Endothelial cell of umbilical vein (primary cell): ENCODE measurements at regions not wholly inside any gene's neighbourhood (a gene's known extent, or its start where the extent isn't known, plus 50 kb on each side); places are given as distances from the start of the nearest gene placed in this dataset.

Experiments used
- BruUV-seq: library from RNA; stranded (reverse); fragments of 400-500 nt; replicated peaks from 2 replicates; lab custom pipeline; 2021; lab: Mats Ljungman, UMichigan
- CTCF ChIA-PET: fragments of 300-600, 350-600 bp; sonication (Branson Sonifier 250); formaldehyde crosslinking; loops from one replicate; lab custom pipeline; 2021; ENCODE audit warnings: antibody characterized with exemption, inconsistent platforms; lab: Charles Lee
- POLR2A ChIA-PET: fragments of 300-600, 350-600 bp; sonication (Branson Sonifier 250); formaldehyde crosslinking; loops from one replicate; lab custom pipeline; 2021; ENCODE audit warnings: antibody characterized with exemption, inconsistent platforms; lab: Charles Lee
- DNase-seq: peaks from one replicate; pipeline ENCODE4 v3.0.0-alpha.2; 2011; ENCODE audit warnings: low read depth, low spot score
- FAIRE-seq: peaks from 2 replicates; lab custom pipeline; 2011; peaks lifted over from hg19 to GRCh38; lab: Jason Lieb, UNC
- H2AFZ ChIP-seq: 2 replicates; pipeline ENCODE4 v1.6.0; 2012; ENCODE audit warnings: low read depth, low read length, control low read depth, inconsistent platforms
- H3K27ac ChIP-seq: 2 replicates; pipeline ENCODE4 v1.5.1; 2011; ENCODE audit warnings: low read depth, mild to moderate bottlenecking, control low read depth, low read length, moderate library complexity; ENCODE audit not compliant: insufficient read depth
- H3K27me3 ChIP-seq, 2 experiments: 2 replicates each; pipeline versions ENCODE4 v1.6.0 to v1.6.1; 2011; ENCODE audit warnings: low read length in 2 of 2, mixed read lengths in 1 of 2; ENCODE audit not compliant: control insufficient read depth in 2 of 2, insufficient read depth in 2 of 2
- H3K36me3 ChIP-seq, 2 experiments: 2 replicates in 1 of 2; 3 replicates in 1 of 2; pipeline ENCODE4 v1.5.1; 2011; ENCODE audit warnings: low read length in 2 of 2, mild to moderate bottlenecking in 1 of 2, moderate library complexity in 1 of 2; ENCODE audit not compliant: control insufficient read depth in 2 of 2, insufficient read depth in 2 of 2; ENCODE audit errors: extremely low read depth in 1 of 2
- H3K4me1 ChIP-seq: 3 replicates; pipeline ENCODE4 v1.5.1; 2011; ENCODE audit warnings: mild to moderate bottlenecking, low read length; ENCODE audit not compliant: control insufficient read depth, insufficient read depth; ENCODE audit errors: extremely low read depth
- H3K4me2 ChIP-seq: 2 replicates; pipeline ENCODE4 v1.6.1; 2011; ENCODE audit warnings: low read length, control low read depth, mixed read lengths; ENCODE audit not compliant: insufficient read depth
- H3K4me3 ChIP-seq, 3 experiments: fragments of 200-600 bp in 1 of 3; sonication (generic), shearing (Covaris generic) in 1 of 3; replicated peaks in 1 of 3; 2 replicates each; pipeline ENCODE4 v1.5.1; 2011 to 2016; ENCODE audit warnings: control low read depth in 3 of 3, low read length in 3 of 3, mild to moderate bottlenecking in 2 of 3, inconsistent platforms in 1 of 3, low read depth in 1 of 3, moderate library complexity in 1 of 3; ENCODE audit not compliant: insufficient read depth in 1 of 3
- H3K79me2 ChIP-seq: 2 replicates; pipeline ENCODE4 v1.6.0; 2012; ENCODE audit warnings: low read length, inconsistent platforms; ENCODE audit not compliant: control insufficient read depth, insufficient read depth
- H3K9ac ChIP-seq: replicated peaks from 2 replicates; pipeline ENCODE3; 2011; ENCODE audit warnings: low read length, control low read depth; ENCODE audit not compliant: insufficient read depth; ENCODE audit errors: extremely low read depth
- H3K9me1 ChIP-seq: replicated peaks from 3 replicates; pipeline ENCODE4 v1.6.0; 2011; ENCODE audit warnings: mild to moderate bottlenecking, low read length; ENCODE audit not compliant: control insufficient read depth, insufficient read depth; ENCODE audit errors: extremely low read depth
- H3K9me3 ChIP-seq: replicated peaks from 2 replicates; pipeline ENCODE4 v1.5.1; 2012; ENCODE audit warnings: low read length, inconsistent platforms; ENCODE audit not compliant: control insufficient read depth, insufficient read depth
- H4K20me1 ChIP-seq: replicated peaks from 2 replicates; pipeline ENCODE3; 2011; ENCODE audit warnings: mild to moderate bottlenecking, low read length; ENCODE audit not compliant: control insufficient read depth, insufficient read depth; ENCODE audit errors: extremely low read depth
- EZH2 ChIP-seq: IDR thresholded peaks from 2 replicates; pipeline ENCODE4 v1.6.1; 2012; ENCODE audit warnings: borderline replicate concordance, low read depth, mild to moderate bottlenecking, moderate library complexity, low read length, inconsistent platforms; ENCODE audit not compliant: severe bottlenecking
- FOS ChIP-seq: IDR thresholded peaks from 2 replicates; pipeline ENCODE4 v1.6.1; 2011; ENCODE audit warnings: mild to moderate bottlenecking, low read length, moderate library complexity, borderline replicate concordance; ENCODE audit not compliant: insufficient read depth
- GATA2 ChIP-seq: IDR thresholded peaks from 2 replicates; pipeline ENCODE4 v1.7.0; 2011; ENCODE audit warnings: low read depth, mild to moderate bottlenecking, moderate library complexity, mixed read lengths, low read length; ENCODE audit not compliant: insufficient read length, insufficient read depth
- JUN ChIP-seq: IDR thresholded peaks from 2 replicates; pipeline ENCODE4 v1.6.1; 2011; ENCODE audit warnings: borderline replicate concordance, low read depth; ENCODE audit not compliant: insufficient read length, insufficient read depth
- MAX ChIP-seq: IDR thresholded peaks from 2 replicates; pipeline ENCODE4 v1.6.1; 2011; ENCODE audit not compliant: insufficient read depth, insufficient read length
- MYC ChIP-seq: IDR thresholded peaks from one replicate; pipeline ENCODE4 v1.6.1; 2011; ENCODE audit warnings: mild to moderate bottlenecking, low read depth, low read length
- POLR2A ChIP-seq: IDR thresholded peaks from 2 replicates; pipeline ENCODE4 v1.6.1; 2012; ENCODE audit warnings: low read depth, mild to moderate bottlenecking, control low read depth, low read length
- POLR2AphosphoS5 ChIP-seq: IDR thresholded peaks from 2 replicates; pipeline ENCODE4 v1.6.1; 2012; ENCODE audit warnings: low read depth, mild to moderate bottlenecking, control low read depth, low read length, moderate library complexity; ENCODE audit not compliant: insufficient read depth
- dilution Hi-C: fragments of 300-500 bp; cut with MboI; formaldehyde crosslinking; loops from one replicate; pipeline ENCODE4 v1.15.0; 2019; ENCODE audit warnings: low sequenced_read_pairs; ENCODE audit not compliant: extremely low pct_ligation_motif_present
- intact Hi-C: fragments of 100-400 bp; cut with micrococcal nuclease; formaldehyde crosslinking; loops from one replicate; pipeline ENCODE4 v1.10.0; 2022
- TF ChIP-seq, protein P1 (sequence below), 2 donors: IDR thresholded peaks; 1 replicate in 1 of 2; 2 replicates in 1 of 2; pipeline ENCODE4 v1.5.1; 2011; ENCODE audit warnings: low read length in 2 of 2, mild to moderate bottlenecking in 2 of 2, moderate library complexity in 2 of 2, control low read depth in 1 of 2, inconsistent platforms in 1 of 2, low read depth in 1 of 2; ENCODE audit not compliant: insufficient read depth in 1 of 2; ENCODE audit errors: extremely low read depth in 1 of 2

GRCh38 chr18:28438381-28438780 lies 261.5 kb upstream of the CDH2 start:
- H3K9ac ChIP-seq, result no peak overlapping the region
- POLR2A ChIA-PET, result no interaction called here
- H3K79me2 ChIP-seq, result no peaks in the 10 kb centered on the region
- FAIRE-seq (no peak), DNase-seq (no peak)
- intact Hi-C loops (no loop called here), dilution Hi-C loops (no loop called here)
- no TSS peak for BruUV-seq
- no peaks in the 10 kb centered on the region for H3K4me1 ChIP-seq
- no peaks in the 10 kb centered on the region for H3K9me1 ChIP-seq
- CTCF ChIA-PET, result no interaction called here
- H3K27ac ChIP-seq, result no peak overlapping the region
- no peaks in the 10 kb centered on the region for H3K9me3 ChIP-seq
- H3K27me3 ChIP-seq, result no peaks in the 10 kb centered on the region
- no peak overlapping the region for H3K4me3 ChIP-seq
- TF ChIP-seq EZH2 (no peak), FOS (no peak), MAX (no peak), GATA2 (no peak)
- TF ChIP-seq, protein P1, sequence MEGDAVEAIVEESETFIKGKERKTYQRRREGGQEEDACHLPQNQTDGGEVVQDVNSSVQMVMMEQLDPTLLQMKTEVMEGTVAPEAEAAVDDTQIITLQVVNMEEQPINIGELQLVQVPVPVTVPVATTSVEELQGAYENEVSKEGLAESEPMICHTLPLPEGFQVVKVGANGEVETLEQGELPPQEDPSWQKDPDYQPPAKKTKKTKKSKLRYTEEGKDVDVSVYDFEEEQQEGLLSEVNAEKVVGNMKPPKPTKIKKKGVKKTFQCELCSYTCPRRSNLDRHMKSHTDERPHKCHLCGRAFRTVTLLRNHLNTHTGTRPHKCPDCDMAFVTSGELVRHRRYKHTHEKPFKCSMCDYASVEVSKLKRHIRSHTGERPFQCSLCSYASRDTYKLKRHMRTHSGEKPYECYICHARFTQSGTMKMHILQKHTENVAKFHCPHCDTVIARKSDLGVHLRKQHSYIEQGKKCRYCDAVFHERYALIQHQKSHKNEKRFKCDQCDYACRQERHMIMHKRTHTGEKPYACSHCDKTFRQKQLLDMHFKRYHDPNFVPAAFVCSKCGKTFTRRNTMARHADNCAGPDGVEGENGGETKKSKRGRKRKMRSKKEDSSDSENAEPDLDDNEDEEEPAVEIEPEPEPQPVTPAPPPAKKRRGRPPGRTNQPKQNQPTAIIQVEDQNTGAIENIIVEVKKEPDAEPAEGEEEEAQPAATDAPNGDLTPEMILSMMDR (IDR thresholded peaks at IDR 0.05; ENCODE audit: extremely low read depth in 1 of 2, insufficient read depth in 1 of 2, low read depth in 1 of 2, low read length in 2 of 2), result no peak
- no peaks in the 10 kb centered on the region for H4K20me1 ChIP-seq
- no peaks in the 10 kb centered on the region for H3K36me3 ChIP-seq
- no peak overlapping the region for H2AFZ ChIP-seq
- no peak overlapping the region for H3K4me2 ChIP-seq

- Histone ChIP-seq H4K20me1 (no peaks in the 10 kb centered on the region), H3K27me3 (no peaks in the 10 kb centered on the region), H3K9me3 (no peaks in the 10 kb centered on the region), H3K79me2 (no peaks in the 10 kb centered on the region), H3K4me1 (no peaks in the 10 kb centered on the region), H3K27ac (no peak overlapping the region), H3K9me1 (no peaks in the 10 kb centered on the region), H3K36me3 (no peaks in the 10 kb centered on the region), H2AFZ (no peak overlapping the region), H3K9ac (no peak overlapping the region), H3K4me3 (no peak overlapping the region), H3K4me2 (no peak overlapping the region)
- dilution Hi-C loops (no loop called here), intact Hi-C loops (no loop called here)
- BruUV-seq, result no TSS peak
- DNase-seq (peak; percentile 3), FAIRE-seq (no peak)
- POLR2A ChIA-PET, result no interaction called here
- no peak for TF ChIP-seq JUN
- no peak for TF ChIP-seq EZH2
- TF ChIP-seq, protein P1 (IDR thresholded peaks at IDR 0.05; ENCODE audit: extremely low read depth in 1 of 2, insufficient read depth in 1 of 2, low read depth in 1 of 2, low read length in 2 of 2), result no peak
- TF ChIP-seq FOS, result no peak
- no peak for TF ChIP-seq GATA2
- TF ChIP-seq POLR2AphosphoS5, result no peak
- no peak for TF ChIP-seq MYC
- no peak for TF ChIP-seq MAX
- TF ChIP-seq POLR2A, result no peak
- CTCF ChIA-PET, result interaction anchor here (0.7 kb wide), 1 partner anchor 13 kb away, joined by 3 read pairs; no protein-coding TSS in a partner anchor
Observed at GRCh38 chr18:28432339-28432738, 255.4 kb upstream of the CDH2 start.
